Liver (tissue), 3 donors: ENCODE measurements at regions not wholly inside any gene's neighbourhood (a gene's known extent, or its start where the extent isn't known, plus 50 kb on each side); places are given as distances from the start of the nearest gene placed in this dataset.

Experiments
- CTCF ChIP-seq: fragments of 150-350 bp; IDR thresholded peaks from 2 replicates; pipeline ENCODE4 v1.5.1; 2017; ENCODE audit warnings: improper control_type of control experiment, low read depth, low read length; ENCODE audit not compliant: missing input control
- EGR1 ChIP-seq, 2 donors: IDR thresholded peaks; 2 replicates each; pipeline ENCODE4 v1.6.1; 2016 to 2018; ENCODE audit warnings: antibody characterized with exemption in 2 of 2, low read depth in 2 of 2
- MAX ChIP-seq: IDR thresholded peaks from 2 replicates; pipeline ENCODE4 v1.6.1; 2016; ENCODE audit warnings: antibody characterized with exemption
- NR2F2 ChIP-seq: IDR thresholded peaks from 2 replicates; pipeline ENCODE4 v1.6.1; 2016; ENCODE audit warnings: antibody characterized with exemption
- RAD21 ChIP-seq, 2 donors: IDR thresholded peaks; 2 replicates each; pipeline ENCODE4 v1.6.1; 2016; ENCODE audit warnings: antibody characterized with exemption in 2 of 2, mild to moderate bottlenecking in 2 of 2
- REST ChIP-seq: IDR thresholded peaks from 2 replicates; pipeline ENCODE4 v1.6.1; 2016; ENCODE audit warnings: antibody characterized with exemption, mild to moderate bottlenecking
- SP1 ChIP-seq: IDR thresholded peaks from 2 replicates; pipeline ENCODE4 v1.6.1; 2018; ENCODE audit warnings: antibody characterized with exemption, mild to moderate bottlenecking
- TAF1 ChIP-seq: conservative IDR thresholded peaks from 2 replicates; pipeline ENCODE4 v1.6.1; 2016; ENCODE audit warnings: antibody characterized with exemption, mild to moderate bottlenecking
- TF ChIP-seq, protein P1 (sequence below): IDR thresholded peaks from 2 replicates; pipeline ENCODE4 v1.6.1; 2016; ENCODE audit warnings: antibody characterized with exemption
- donor health status: healthy.
- donor health status: healthy.

DNA sequence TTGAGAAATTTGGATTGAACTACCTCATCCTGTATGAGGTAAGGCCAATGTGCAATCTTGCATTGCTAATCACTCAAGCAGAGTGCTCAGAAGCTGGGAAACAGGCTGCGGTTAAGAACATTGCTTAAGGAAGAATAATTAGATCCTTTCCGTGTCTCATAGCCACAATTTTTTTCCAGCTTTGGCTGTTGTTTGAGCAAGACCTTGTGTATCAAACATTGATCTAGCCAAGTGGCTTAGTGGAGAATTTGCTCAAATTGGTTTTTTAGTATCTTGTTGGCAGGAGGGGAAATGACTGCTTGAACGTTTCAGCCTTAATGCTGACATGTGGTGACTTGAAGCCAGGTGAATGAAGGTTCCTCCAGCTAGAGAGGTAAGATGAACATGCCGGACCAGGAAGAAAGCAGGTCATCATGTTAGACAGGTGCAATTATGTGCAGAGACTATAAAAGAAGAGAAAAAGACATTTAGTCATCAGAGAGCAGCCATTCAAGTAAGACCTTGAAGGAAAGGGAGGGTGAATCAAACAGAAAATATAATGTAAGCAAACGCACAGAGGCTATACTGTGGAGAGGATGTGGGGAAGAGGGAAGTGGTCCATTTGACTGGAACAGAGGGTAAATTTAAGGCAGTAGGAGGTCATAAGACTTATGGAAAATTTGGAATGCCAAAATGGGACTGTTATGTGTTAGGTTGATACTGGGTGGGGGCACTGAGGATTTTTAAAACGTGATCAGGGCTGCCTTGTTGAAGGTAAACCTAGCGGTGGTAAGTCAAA, 98.9 kb upstream of the CYP1B1 start:
- TF ChIP-seq EGR1 (IDR thresholded peaks at IDR 0.05; ENCODE audit: low read depth in 2 of 2) (no peak), CTCF (no peak), MAX (no peak), RAD21 (IDR thresholded peaks at IDR 0.05) (no peak), NR2F2 (no peak), REST (no peak), SP1 (no peak), TAF1 (no peak)
- TF ChIP-seq, protein P1, sequence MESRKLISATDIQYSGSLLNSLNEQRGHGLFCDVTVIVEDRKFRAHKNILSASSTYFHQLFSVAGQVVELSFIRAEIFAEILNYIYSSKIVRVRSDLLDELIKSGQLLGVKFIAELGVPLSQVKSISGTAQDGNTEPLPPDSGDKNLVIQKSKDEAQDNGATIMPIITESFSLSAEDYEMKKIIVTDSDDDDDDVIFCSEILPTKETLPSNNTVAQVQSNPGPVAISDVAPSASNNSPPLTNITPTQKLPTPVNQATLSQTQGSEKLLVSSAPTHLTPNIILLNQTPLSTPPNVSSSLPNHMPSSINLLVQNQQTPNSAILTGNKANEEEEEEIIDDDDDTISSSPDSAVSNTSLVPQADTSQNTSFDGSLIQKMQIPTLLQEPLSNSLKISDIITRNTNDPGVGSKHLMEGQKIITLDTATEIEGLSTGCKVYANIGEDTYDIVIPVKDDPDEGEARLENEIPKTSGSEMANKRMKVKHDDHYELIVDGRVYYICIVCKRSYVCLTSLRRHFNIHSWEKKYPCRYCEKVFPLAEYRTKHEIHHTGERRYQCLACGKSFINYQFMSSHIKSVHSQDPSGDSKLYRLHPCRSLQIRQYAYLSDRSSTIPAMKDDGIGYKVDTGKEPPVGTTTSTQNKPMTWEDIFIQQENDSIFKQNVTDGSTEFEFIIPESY, result no peak
